Fibroblast of skin of abdomen (primary cell): ENCODE measurements at regions not wholly inside any gene's neighbourhood (a gene's known extent, or its start where the extent isn't known, plus 50 kb on each side); places are given as distances from the start of the nearest gene placed in this dataset.
"Not testable (repeated sequence)": the region's sequence is repeated elsewhere in the genome, so short reads cannot be mapped to it uniquely, and the experiment has no call there.

ENCODE experiments used
- DNase-seq: peaks from one replicate; pipeline ENCODE4 v3.0.0-alpha.2; 2013

DNA sequence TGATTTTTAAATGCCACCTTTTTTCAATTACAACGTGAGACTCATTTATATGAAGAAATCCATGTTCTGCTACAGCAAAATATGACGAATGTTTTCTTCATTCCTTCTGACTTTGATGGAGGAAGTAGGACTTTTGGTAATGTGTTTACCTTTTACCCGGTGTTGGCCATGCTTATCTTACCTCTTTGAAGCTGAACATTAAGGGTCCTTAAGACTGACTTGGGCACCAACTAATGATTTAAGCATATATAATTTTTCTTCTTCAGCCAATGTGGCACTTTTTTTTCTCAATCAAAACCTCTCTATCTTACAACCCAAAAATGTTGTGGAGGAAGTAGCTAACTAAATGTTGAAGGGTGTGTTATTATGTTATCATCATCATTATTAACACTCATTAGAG is 337.5 kb downstream of the EPHA7 start:
- no peak for DNase-seq

- no peak for DNase-seq
Observed at GRCh38 chr6:93079061-93079460, 340.3 kb downstream of the EPHA7 start.

DNA sequence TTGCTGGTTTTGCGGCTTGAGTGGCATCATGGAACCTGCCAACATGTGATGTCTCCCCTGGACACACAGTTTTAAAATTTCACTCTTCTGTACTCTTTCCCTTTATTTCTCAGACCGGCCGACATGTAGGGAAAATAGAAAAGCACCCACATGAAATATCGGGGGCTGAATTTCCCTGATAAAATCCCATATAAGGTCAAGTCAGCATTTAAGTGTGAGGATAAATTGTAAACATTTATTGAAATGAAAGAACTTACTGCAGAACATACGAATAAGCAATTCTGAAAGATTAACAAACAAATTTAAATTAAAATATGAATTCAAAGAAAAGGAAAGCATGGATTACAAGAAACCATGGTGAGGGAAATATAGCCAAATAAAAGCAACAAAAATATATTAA is 345.5 kb downstream of the EPHA7 start:
- DNase-seq, result no peak

GRCh38 chr6:93069856-93070255 is 349.5 kb downstream of the EPHA7 start:
- no peak for DNase-seq

DNA sequence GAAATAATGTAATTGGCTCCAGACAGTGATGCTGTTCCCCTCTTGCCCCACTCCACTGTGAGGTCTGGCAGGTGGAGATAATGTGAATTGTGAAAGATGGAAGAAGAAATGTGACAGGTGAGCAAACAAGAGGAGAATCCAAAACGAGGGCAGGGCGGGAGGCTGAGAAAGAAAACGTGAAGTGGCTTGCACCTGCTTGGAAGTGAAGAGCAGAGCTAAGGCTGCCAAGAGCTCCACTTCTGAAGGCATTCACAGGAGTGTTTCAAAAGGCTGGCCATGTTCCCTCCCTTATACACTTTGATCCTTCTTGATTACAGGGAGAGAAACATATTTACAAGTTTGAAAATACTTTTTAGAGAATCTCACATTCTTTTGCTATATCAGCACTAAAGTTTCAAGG is 359.4 kb downstream of the EPHA7 start:
- no peak for DNase-seq

DNA sequence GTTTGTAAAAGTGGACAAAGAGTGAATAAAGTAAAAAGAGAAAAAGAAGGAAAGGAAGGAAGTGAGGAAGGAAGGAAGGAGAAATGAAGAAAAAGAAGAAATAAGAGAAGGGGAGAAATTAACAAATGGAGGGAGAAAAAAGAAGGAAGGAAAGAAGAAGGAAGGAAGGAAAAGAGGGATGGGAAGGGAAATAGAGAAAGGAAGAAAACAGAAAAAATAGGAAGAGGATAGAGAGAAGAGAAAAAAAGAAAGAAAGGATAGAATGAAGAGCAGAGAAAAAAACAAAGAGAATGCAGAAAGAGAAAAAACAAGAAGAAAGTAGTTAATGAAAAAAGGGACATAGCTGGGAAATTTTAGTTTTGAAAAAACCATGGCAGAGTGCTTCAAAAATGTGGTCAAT is 361.8 kb downstream of the EPHA7 start:
- no peak for DNase-seq

GRCh38 chr6:93048381-93048780 is 371.0 kb downstream of the EPHA7 start:
- DNase-seq, result no peak

GRCh38 chr6:93047033-93047432 is 372.3 kb downstream of the EPHA7 start:
- DNase-seq, result no peak

- DNase-seq, result no peak
Observed at GRCh38 chr6:93045156-93045555, 374.2 kb downstream of the EPHA7 start.

DNA sequence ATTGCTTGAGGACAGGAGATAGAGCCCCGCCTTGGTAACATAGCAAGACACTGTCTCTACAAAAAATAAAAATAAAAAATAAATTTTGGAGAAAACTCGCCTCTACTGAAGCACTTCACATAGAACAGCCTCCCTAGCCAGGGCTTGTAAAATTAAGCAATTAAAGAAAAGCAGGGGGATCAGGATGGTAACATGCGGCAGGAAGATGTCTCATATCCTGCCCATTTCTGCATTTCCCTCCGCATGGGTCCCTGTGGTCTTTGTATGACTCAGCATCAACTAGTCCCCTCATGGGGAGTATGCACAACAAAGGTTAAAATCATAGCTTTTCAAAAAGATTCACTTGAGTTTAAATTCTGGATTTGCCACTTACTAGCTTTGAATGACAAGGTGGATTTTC is 379.0 kb downstream of the EPHA7 start:
- peak; percentile 56 for DNase-seq

GRCh38 chr6:93036835-93037234 is 382.5 kb downstream of the EPHA7 start:
- DNase-seq, result peak; percentile 12

DNA sequence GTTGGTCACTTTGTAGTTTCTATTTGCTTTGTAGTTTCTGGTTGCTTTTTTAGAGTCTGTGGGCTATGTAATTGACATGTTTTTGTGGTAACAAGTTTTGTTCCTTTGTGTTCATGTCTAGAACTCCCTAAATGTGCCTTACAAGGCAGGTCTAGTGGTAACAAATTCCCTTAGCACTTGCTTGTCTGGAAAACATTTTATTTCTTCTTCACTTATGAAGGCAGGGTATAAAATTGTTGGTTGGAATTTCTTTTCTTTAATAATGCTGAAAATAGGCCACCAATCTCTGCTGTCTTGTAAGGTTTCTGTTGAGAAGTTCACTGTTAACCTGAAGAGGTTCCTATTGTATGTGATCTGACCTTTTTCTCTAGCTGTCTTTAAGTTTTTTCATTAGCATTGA is 383.6 kb downstream of the EPHA7 start:
- DNase-seq, result no peak

- DNase-seq, result no peak
Observed at GRCh38 chr6:93021235-93021915, 398.0 kb downstream of the EPHA7 start.

- no peak for DNase-seq
Observed at GRCh38 chr6:93017626-93018025, 401.7 kb downstream of the EPHA7 start.

- DNase-seq, result no peak
Observed at GRCh38 chr6:93017213-93017612, 402.1 kb downstream of the EPHA7 start.

DNA sequence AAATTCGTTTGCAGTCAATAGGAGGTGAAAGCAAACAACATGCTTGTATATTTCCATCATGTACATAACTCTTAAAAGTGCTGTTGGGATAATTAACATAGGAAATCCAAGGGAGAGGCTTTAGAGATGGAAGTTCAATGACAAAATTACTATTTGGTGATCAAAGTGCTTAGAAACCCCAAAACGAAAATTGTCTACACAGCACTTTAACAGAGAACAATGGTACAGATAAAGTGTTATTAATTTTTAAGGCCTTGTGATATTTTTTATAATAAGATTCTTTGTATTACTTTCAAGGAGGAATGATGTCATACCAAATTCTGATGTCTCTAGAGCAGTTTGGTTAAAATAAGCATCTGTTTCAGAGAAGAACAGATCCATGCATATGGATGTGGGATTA is 406.3 kb downstream of the EPHA7 start:
- DNase-seq, result no peak

GRCh38 chr6:93008375-93008774 is 411.0 kb downstream of the EPHA7 start:
- DNase-seq, result no peak

DNA sequence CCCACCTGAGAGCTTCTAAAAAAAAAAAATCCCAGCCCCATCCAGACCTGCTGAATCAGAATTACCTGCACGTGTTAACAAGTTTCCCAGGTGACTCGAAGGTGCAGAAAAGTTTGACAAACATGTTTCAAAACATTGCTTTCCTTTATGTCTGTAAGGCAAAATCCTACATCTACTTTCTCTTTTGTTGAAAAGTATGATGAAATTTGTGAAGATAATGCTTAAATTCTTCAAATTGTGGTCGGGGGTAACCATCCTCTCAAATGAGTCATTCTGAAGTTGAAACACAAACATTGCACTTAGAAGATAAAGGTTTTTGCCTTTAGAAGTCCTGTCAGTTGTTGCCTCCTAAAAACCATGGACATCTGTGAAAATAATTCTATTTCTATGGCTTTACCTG is 429.7 kb downstream of the EPHA7 start:
- DNase-seq, result peak; percentile 1

DNA sequence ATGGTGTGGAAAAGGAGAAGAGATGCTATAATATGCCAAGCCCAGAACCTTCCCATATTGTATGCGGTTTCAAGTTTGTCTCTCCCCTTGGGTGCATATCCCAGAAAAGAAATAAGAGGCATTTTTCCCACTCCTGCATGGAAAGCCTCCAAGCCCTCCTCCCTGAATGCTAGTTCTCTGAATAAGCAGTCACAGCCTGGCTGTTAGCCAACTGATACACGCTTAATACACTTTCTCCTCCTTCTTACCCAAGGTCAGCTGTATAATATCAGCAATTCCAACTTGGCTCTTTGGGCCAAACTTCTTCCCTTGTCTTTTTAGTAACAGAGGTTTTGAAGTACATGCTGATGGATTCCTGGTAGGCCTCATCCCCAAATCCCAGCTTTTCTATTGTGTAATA is 440.1 kb downstream of the EPHA7 start:
- no peak for DNase-seq

DNA sequence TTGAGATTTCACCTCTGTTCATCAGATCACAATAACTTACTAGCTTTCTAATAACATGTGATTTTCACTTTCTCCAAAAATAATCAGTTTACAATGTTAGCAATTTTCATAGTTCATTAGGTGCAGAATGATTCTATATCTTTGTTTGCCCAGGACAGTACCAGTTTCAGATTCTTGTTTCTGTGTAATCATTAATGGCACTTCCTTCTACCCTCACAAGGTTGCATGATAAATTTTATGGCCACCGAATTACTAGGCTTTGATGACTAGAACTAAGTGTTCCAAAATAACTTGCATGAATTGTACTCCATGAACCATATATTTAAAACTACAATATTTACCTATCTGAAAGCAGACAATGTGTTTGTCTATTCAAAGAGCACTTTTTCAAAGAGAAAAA is 442.3 kb downstream of the EPHA7 start:
- no peak for DNase-seq

GRCh38 chr6:92967362-92967761 is 452.0 kb downstream of the EPHA7 start:
- DNase-seq, result no peak

DNA sequence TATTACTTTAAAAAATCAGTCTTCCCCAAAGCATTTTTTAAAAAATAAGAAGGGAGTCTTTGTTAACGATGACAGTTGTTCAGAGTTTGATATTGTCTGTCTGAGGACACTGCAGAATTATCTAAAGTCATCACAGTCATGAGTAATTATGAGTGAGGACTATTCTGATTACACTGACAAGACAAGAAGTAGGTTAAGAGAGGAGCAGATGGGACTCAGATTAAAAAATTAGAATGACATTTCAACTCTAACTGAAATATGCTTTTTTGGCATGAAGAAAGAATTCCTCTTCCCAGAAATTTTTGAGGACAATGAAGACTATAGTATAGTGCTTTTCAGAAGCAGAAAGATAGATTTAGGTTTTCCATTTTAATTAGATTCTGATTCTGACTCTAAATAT is 456.5 kb downstream of the EPHA7 start:
- DNase-seq, result no peak

- DNase-seq, result not testable (repeated sequence)
Observed at GRCh38 chr6:92952111-92952510, 467.2 kb downstream of the EPHA7 start.

GRCh38 chr6:92945799-92946198 is 473.6 kb downstream of the EPHA7 start:
- DNase-seq, result no peak

DNA sequence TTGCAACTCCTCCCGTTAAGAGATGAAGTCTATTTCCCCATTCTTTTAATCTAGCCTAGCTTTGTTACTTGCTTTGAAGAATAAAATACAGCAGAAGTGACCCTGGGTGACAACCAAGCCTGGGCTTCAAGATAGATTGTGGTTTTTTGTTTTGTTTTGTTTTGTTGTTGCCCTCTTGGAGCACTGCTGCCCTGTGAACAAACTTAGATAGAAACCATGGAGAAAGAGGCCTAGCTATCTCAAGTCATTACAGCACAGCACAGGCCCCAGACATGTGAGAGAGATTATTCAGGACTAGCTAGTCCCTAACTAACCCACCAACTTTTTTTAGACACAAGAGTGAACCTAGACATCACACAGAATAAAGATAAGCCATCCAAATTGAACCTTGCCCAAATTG is 475.2 kb downstream of the EPHA7 start:
- no peak for DNase-seq
